ENCODE measurements at regions not wholly inside any gene's neighbourhood (a gene's known extent, or its start where the extent isn't known, plus 50 kb on each side); places are given as distances from the start of the nearest gene placed in this dataset.
A peak's percentile ranks its signal among the peaks of the same experiment; 100 is the strongest.
"Not testable (repeated sequence)": the region's sequence is repeated elsewhere in the genome, so short reads cannot be mapped to it uniquely, and the experiment has no call there.

GRCh38 chr11:16605894-16606783, 132.3 kb upstream of the C11orf58 start:
- peak; percentile 48 for DNase-seq

- DNase-seq: no peak
Observed at GRCh38 chr11:16605389-16605893, 133.0 kb upstream of the C11orf58 start.

- no peak for DNase-seq
Observed at GRCh38 chr11:16604794-16605388, 133.6 kb upstream of the C11orf58 start.

GRCh38 chr11:16603890-16604793, 134.3 kb upstream of the C11orf58 start:
- DNase-seq: no peak

GRCh38 chr11:16603245-16603644, 135.2 kb upstream of the C11orf58 start:
- DNase-seq: no peak

GRCh38 chr11:16598906-16599305, 139.5 kb upstream of the C11orf58 start:
- no peak for DNase-seq

- DNase-seq: no peak
Observed at GRCh38 chr11:16598032-16598431, 140.4 kb upstream of the C11orf58 start.

GRCh38 chr11:16596231-16596630, 142.2 kb upstream of the C11orf58 start:
- DNase-seq: no peak

GRCh38 chr11:16591157-16591556, 147.3 kb upstream of the C11orf58 start:
- DNase-seq: no peak

GRCh38 chr11:16587670-16588069, 150.8 kb upstream of the C11orf58 start:
- no peak for DNase-seq

GRCh38 chr11:16584569-16584968, 153.9 kb upstream of the C11orf58 start:
- DNase-seq: no peak

GRCh38 chr11:16581078-16581477, 157.4 kb upstream of the C11orf58 start:
- not testable (repeated sequence) for DNase-seq

GRCh38 chr11:16577490-16577889, 161.0 kb upstream of the C11orf58 start:
- no peak for DNase-seq

- DNase-seq: not testable (repeated sequence)
Observed at GRCh38 chr11:16574889-16575288, 163.6 kb upstream of the C11orf58 start.

GRCh38 chr11:16572945-16573344, 165.5 kb upstream of the C11orf58 start:
- DNase-seq: no peak

- no peak for DNase-seq
Observed at GRCh38 chr11:16561150-16561549, 177.3 kb upstream of the C11orf58 start.

- DNase-seq: no peak
Observed at GRCh38 chr11:16558494-16558893, 180.0 kb upstream of the C11orf58 start.

- no peak for DNase-seq
Observed at GRCh38 chr11:16555956-16556355, 182.5 kb upstream of the C11orf58 start.

- no peak for DNase-seq
Observed at GRCh38 chr11:16554361-16554760, 184.1 kb upstream of the C11orf58 start.

- no peak for DNase-seq
Observed at GRCh38 chr11:16547879-16548278, 190.6 kb upstream of the C11orf58 start.

GRCh38 chr11:16543642-16544041, 187.3 kb upstream of the SOX6 start:
- no peak for DNase-seq

GRCh38 chr11:16542353-16542752, 186.0 kb upstream of the SOX6 start:
- no peak for DNase-seq

- no peak for DNase-seq
Observed at GRCh38 chr11:16536513-16536912, 180.2 kb upstream of the SOX6 start.

All from NCI-H510A (cell line).